Mesodermal cell (in vitro differentiated cells): ENCODE measurements at regions not wholly inside any gene's neighbourhood (a gene's known extent, or its start where the extent isn't known, plus 50 kb on each side); places are given as distances from the start of the nearest gene placed in this dataset.

Experiments
- H3K27ac ChIP-seq: 2 replicates; pipeline ENCODE4 v1.7.0; 2013; ENCODE audit warnings: mild to moderate bottlenecking, low read depth, low read length, moderate library complexity; ENCODE audit not compliant: severe bottlenecking
- H3K36me3 ChIP-seq: 2 replicates; pipeline ENCODE4 v1.7.1; 2013; ENCODE audit warnings: mild to moderate bottlenecking, low read length, moderate library complexity; ENCODE audit not compliant: control insufficient read depth, insufficient read depth
- H3K4me1 ChIP-seq: one replicate; pipeline ENCODE4 v1.7.1; 2013; ENCODE audit warnings: mild to moderate bottlenecking, low read length; ENCODE audit not compliant: insufficient read depth, control insufficient read depth, poor library complexity, severe bottlenecking
- H3K4me3 ChIP-seq: 2 replicates; pipeline ENCODE4 v1.7.0; 2013; ENCODE audit warnings: low read length, control low read depth, mild to moderate bottlenecking; ENCODE audit not compliant: insufficient read depth, poor library complexity, severe bottlenecking; ENCODE audit errors: extremely low read depth
- H3K9me3 ChIP-seq: 2 replicates; pipeline ENCODE4 v1.7.1; 2013; ENCODE audit warnings: mild to moderate bottlenecking, low read length, moderate library complexity; ENCODE audit not compliant: control insufficient read depth
- WGBS, 2 experiments: methylation state at CpG; one replicate each; pipeline ENCODE4 v1.1.5; 2013; ENCODE audit warnings: missing lambda C conversion rate in 2 of 2; ENCODE audit not compliant: insufficient coverage in 2 of 2; 5-methylcytosine and 5-hydroxymethylcytosine counted together

DNA sequence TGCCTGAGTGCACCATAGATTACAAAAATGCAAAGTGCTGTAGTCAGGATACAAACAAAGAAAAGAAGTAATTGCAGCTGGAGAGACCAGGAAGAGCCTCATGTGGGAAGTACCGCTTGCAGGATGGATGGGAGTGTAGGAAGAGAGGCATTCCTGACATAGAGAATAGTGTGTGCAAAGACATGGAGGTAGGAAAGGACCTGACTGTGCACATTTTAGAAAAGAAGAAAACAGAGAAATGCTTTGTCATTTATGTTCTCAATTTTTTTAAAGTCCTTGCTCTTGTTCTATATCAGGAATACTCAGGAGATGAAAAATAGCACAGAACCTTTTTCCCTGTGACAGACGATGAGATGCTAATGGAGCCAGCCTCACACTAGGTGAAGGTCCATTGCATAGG lies 358.7 kb upstream of the TMPO start:
- Histone ChIP-seq H3K4me1 (no peaks in the 10 kb centered on the region), H3K36me3 (no peaks in the 10 kb centered on the region), H3K9me3 (no peaks in the 10 kb centered on the region), H3K4me3 (no peak overlapping the region), H3K27ac (no peak overlapping the region)
- 82 to 89% methylated on average over 1 of the region's 2 CpGs for WGBS, 2 experiments

DNA sequence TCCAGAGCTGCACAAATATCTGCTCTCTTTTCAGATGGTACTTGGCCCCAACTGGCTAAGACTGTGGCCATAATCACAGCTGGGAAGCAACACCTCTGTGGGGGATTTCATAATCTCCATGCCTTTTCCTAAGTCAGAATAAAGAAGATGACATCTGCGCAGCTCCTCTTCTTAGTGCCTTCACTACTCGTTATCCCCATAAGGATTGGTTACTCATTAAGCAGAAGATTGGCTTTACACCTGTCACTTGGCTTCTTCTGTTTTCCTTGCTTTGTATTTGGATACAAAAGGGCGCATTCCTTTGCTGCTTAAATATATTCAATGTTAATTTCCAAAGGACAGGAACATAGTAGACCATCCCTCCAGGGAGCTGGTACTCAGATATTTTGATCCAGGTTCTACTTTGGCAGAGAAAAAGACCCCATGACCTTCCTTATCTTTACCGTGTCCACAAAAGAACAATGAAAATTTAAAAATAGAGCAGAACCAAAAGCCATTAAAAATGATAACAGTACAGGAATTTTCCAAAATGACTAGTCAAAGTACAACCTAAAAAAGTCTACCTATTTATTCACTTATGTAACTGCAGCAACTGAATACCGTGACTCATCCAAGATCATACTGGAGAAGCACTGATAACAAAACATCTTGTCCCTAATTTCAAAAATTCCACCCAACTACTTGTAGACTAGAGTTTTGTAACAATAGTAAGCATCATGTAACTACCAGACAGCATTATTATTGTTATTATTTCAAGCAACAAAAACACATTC lies 352.3 kb upstream of the TMPO start:
- no peaks in the 10 kb centered on the region for H3K9me3 ChIP-seq
- H3K4me1 ChIP-seq, result no peaks in the 10 kb centered on the region
- no peak overlapping the region for H3K4me3 ChIP-seq
- no peak overlapping the region for H3K27ac ChIP-seq
- H3K36me3 ChIP-seq, result no peaks in the 10 kb centered on the region
- 100% methylated on average over 2 to 3 of the region's 5 CpGs for WGBS, 2 experiments

DNA sequence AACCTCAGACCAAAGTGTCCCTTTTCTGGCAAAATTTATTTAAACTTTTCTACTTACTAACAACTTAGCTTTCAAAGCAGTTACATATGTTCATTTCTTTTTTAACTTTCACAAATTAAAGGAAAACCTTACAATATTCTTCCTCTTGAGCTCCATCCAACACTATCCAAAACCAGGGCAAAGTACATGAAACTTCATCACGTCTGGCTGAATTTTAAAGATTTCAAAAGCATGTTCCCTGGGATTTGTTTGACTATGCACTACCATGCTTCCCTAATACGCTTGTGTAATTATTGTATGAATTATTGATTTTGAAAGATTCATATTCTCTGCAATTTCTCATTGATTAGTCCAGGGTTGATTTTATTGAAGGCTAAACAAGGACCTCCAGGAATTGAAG lies 343.1 kb upstream of the TMPO start:
- WGBS, 2 experiments, result 92 to 100% methylated on average over 1 to 2 of the region's 2 CpGs
- no peak overlapping the region for H3K27ac ChIP-seq

DNA sequence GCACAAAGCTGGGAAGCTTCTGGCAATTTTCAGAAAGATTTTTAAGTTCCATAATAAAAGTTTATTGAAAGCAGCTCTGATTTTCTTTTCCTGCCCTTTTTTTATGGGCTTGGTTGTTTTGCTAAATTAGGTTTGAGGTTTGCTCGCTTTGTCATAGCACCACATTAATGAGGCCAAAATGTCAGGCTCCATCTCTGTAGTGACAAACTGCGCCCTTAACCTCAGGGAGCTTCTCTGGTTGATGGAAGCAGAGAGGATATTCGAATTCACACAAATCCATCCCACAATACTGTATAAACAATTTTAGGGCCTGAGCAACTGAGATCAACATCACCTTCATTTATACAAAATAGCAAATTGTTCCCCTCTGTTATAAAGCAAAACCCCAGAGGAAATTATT lies 342.6 kb upstream of the TMPO start:
- no peaks in the 10 kb centered on the region for H3K9me3 ChIP-seq
- 73% methylated on average over 2 of the region's 3 CpGs; no CpG with 5 or more reads in 1 of the 2 experiments for WGBS, 2 experiments

More for the DNA sequence above, 343.1 kb upstream of the TMPO start:
- no peak overlapping the region for H3K4me3 ChIP-seq
- no peaks in the 10 kb centered on the region for H3K4me1 ChIP-seq
- no peaks in the 10 kb centered on the region for H3K36me3 ChIP-seq
- H3K9me3 ChIP-seq, result no peaks in the 10 kb centered on the region

DNA sequence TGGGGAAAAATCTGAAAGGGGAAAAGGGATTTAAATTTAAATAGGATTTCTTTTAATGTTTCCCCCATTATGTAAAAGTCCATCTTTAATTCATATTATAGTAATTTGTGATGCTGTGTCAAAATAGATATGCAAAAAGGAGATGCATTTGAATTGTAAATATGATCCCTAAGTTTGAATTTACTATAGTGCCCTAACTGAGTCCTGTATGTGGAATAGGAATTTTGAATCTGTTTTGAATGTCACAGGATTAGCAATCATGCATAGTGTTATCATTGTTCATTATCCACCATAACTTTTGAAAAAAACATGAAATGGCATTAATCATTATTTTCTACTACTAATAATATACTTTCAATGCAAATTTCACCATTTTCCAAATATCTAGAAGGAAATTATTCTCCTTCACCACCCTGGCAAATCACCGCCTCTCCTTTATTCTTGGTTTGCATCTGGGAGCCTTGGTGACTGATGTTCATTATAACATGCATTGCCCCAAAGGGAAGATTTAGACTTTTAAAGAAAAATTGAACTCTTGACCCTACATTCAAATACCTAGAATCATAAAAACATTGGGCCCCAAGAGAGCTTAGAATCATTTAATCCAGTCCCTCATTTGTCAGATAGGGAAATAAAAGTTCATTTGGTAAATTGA lies 341.5 kb upstream of the TMPO start:
- 83% methylated on average over 1 of the region's 1 CpG; no CpG with 5 or more reads in 1 of the 2 experiments for WGBS, 2 experiments
- Histone ChIP-seq H3K4me3 (no peak overlapping the region), H3K36me3 (no peaks in the 10 kb centered on the region), H3K27ac (no peak overlapping the region), H3K9me3 (no peaks in the 10 kb centered on the region), H3K4me1 (no peaks in the 10 kb centered on the region)

More for the DNA sequence above, 342.6 kb upstream of the TMPO start:
- Histone ChIP-seq H3K27ac (no peak overlapping the region), H3K36me3 (no peaks in the 10 kb centered on the region), H3K4me1 (no peaks in the 10 kb centered on the region), H3K4me3 (no peak overlapping the region)

DNA sequence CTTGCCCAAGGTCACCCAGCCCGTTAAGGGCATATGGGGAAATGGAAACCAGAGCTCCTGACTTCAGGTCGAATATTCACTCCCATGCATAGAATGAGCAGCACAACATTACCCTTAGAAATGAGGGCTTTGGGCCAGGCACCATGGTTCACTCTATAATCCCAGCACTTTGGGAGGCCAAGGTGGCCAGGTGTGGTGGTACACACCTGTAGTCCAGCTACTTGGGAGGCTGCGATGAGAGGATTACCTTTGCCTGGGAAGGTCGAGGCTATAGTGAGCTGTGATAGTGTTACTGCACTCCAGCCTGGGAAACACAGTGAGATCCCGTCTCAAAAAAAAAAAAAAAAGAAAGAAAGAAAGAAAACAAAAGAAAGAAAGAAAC lies 341.0 kb upstream of the TMPO start:
- Histone ChIP-seq H3K4me1 (no peaks in the 10 kb centered on the region), H3K4me3 (no peak overlapping the region), H3K9me3 (no peaks in the 10 kb centered on the region), H3K27ac (no peak overlapping the region), H3K36me3 (no peaks in the 10 kb centered on the region)
- WGBS, 2 experiments, result 88 to 89% methylated on average over 3 to 5 of the region's 5 CpGs

DNA sequence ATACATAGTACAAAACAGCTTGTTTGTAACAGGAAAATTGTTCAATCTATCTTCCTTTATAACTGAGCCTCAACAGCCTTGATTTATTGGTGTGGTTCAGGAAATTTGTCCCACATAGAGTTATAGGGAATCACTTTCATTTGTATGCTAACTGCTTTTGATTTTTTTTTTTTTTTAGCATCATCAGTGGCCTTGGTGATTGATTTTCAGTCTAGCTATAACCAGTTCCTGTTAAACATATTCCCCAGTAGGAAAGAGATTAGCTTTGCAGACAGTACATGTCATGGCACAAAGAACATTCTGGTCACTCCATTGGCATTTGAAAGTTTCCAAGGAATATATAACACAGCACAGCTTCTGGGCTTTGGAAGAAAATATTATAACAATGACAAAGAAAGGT lies 337.3 kb upstream of the TMPO start:
- H3K9me3 ChIP-seq, result no peaks in the 10 kb centered on the region
- no peak overlapping the region for H3K4me3 ChIP-seq
- H3K36me3 ChIP-seq, result no peaks in the 10 kb centered on the region
- H3K4me1 ChIP-seq, result no peaks in the 10 kb centered on the region
- H3K27ac ChIP-seq, result no peak overlapping the region

DNA sequence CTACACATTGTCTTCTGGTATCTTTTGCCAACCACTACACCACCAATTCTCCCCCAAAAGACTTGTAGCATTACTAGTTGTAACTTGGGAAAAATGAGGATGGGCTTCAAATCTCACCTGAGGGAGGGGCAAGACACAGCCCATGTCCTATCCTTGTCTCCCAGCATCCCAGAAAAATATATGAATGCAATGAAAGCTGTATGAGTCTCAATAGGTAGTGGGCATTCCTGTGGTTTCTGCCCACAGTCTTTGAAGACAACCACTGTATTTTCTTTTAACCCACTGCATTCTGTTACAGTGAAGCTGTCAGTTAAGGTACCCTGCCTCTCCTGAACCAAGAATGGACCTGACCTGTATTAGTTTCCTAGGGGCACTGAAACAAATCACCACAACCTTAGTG lies 336.2 kb upstream of the TMPO start:
- Histone ChIP-seq H3K4me3 (no peak overlapping the region), H3K36me3 (no peaks in the 10 kb centered on the region), H3K4me1 (no peaks in the 10 kb centered on the region), H3K9me3 (no peaks in the 10 kb centered on the region), H3K27ac (no peak overlapping the region)

DNA sequence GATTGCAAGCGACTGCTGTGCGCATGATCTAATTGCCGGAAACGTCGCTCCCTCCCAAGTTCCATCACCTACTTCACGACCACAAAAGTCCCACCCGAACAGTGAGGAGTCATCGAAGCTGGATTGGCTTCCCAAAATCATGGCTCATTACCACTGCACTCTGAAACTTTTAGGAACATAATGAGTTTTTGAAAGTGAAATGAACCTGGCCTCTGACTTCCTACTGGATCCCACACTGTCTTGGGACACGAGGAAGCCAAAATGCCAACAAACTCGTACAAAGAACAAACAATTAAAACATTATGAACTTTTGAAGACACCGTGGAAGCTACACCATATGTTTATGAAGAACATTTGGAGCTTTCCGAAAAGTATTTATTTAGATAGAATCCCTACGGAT lies 334.8 kb upstream of the TMPO start:
- H3K36me3 ChIP-seq, result no peaks in the 10 kb centered on the region
- no peaks in the 10 kb centered on the region for H3K9me3 ChIP-seq
- H3K27ac ChIP-seq, result no peak overlapping the region
- no peaks in the 10 kb centered on the region for H3K4me1 ChIP-seq
- 88 to 92% methylated on average over 5 to 7 of the region's 13 CpGs for WGBS, 2 experiments
- H3K4me3 ChIP-seq, result no peak overlapping the region

DNA sequence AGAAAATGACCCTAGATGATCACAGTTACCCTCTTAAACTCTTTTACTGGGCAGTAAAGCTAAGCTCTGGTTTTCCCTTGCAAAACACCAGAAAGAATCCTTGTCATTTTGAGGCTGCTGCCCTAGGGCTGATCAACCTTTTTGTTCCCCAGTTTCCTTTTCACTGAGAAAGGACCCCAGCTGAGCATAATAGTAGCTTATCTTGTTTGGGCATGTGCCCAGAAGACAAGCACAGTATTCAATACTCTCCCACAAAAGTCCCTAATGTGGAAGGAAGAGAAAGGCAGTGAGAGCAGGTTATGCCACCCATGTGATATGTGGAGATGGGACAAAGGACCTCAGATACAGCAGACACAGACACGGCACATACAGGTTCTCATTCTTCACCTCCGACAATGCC lies 332.6 kb upstream of the TMPO start:
- whole genome bisulfite sequencing, 2 experiments, result 42 to 81% methylated on average over 2 of the region's 2 CpGs
- Histone ChIP-seq H3K4me1 (no peaks in the 10 kb centered on the region), H3K27ac (no peak overlapping the region), H3K4me3 (no peak overlapping the region), H3K9me3 (no peaks in the 10 kb centered on the region), H3K36me3 (no peaks in the 10 kb centered on the region)

DNA sequence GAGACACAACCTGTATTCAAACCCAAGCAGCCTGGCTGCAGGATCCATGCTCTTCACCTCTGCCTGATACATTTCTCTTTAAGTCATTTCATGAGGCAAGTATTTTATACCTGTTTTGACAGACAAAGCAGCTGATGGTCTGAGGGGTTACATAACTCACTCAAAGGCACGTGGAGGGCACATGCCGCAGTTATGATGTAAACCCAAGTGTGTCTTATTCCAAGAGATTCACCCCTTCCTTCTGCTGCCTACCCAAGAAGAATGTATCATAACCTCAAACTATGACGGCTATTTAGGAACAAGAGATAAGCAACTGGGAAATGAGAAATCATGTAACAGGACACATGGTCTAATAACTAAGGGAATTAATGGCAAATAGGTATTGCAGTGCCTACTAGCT lies 329.8 kb upstream of the TMPO start:
- Histone ChIP-seq H3K36me3 (no peaks in the 10 kb centered on the region), H3K4me1 (no peaks in the 10 kb centered on the region), H3K4me3 (no peak overlapping the region), H3K9me3 (no peaks in the 10 kb centered on the region), H3K27ac (no peak overlapping the region)
- 80 to 88% methylated on average over 2 to 3 of the region's 3 CpGs for WGBS, 2 experiments
